K562 (cell line): ENCODE measurements at regions not wholly inside any gene's neighbourhood (a gene's known extent, or its start where the extent isn't known, plus 50 kb on each side); places are given as distances from the start of the nearest gene placed in this dataset.

ENCODE experiments used
- CTCF ChIP-seq, 3 experiments: IDR thresholded peaks in 2 of 3; conservative IDR thresholded peaks in 1 of 3; 2 replicates each; pipeline ENCODE4 v1.5.1; 2011 to 2012; ENCODE audit warnings: low read length in 3 of 3, mild to moderate bottlenecking in 3 of 3, control low read depth in 2 of 3, improper control_type of control experiment in 1 of 3, inconsistent platforms in 1 of 3, low read depth in 1 of 3, mixed read lengths in 1 of 3, moderate library complexity in 1 of 3; ENCODE audit not compliant: insufficient read depth in 2 of 3
- TFAP4 ChIP-seq: sonication (generic); formaldehyde crosslinking; IDR thresholded peaks from 2 replicates; pipeline ENCODE4 v1.8.0; 2022; ENCODE audit warnings: missing genetic modification reagents, mild to moderate bottlenecking, moderate library complexity, borderline replicate concordance
- ZHX1 ChIP-seq: fragments of 150-350 bp; conservative IDR thresholded peaks from 2 replicates; pipeline ENCODE4 v1.6.1; 2014; ENCODE audit warnings: low read length

GRCh38 chr11:130560781-130561109, 112.3 kb downstream of the ADAMTS15 start:
- TF ChIP-seq CTCF (IDR thresholded peaks at IDR 0.05 in 2 of 3, conservative IDR thresholded peaks at IDR 0.05 in 1 of 3; ENCODE audit: insufficient read depth in 2 of 3, low read depth in 1 of 3, low read length in 3 of 3) (no peak), ZHX1 (no peak), TFAP4 (CRISPR knock-in tag) (no peak)
